Motor neuron (in vitro differentiated cells): ENCODE measurements at regions not wholly inside any gene's neighbourhood (a gene's known extent, or its start where the extent isn't known, plus 50 kb on each side); places are given as distances from the start of the nearest gene placed in this dataset.
"Not testable (repeated sequence)": the region's sequence is repeated elsewhere in the genome, so short reads cannot be mapped to it uniquely, and the experiment has no call there.

Experiments
- ATAC-seq, 8 experiments: fragments of 200-7000 bp; cut with Tn5 transposase; replicated peaks in 6 of 8; 2 replicates each; pipeline ENCODE4 v1.8.0; 2021; ENCODE audit warnings: mild to moderate bottlenecking in 8 of 8, moderate library complexity in 8 of 8
- H3K27ac ChIP-seq, 2 donors: fragments of 250-450 bp; sonication (Bioruptor Pico); 2 replicates each; pipeline ENCODE4 v1.9.0; 2021; ENCODE audit warnings: antibody characterized with exemption in 2 of 2, mild to moderate bottlenecking in 2 of 2, moderate library complexity in 1 of 2
- H3K4me1 ChIP-seq, 2 donors: fragments of 250-450 bp; sonication (Bioruptor Pico); replicated peaks in 1 of 2; 2 replicates each; pipeline ENCODE4 v1.6.1; 2021; ENCODE audit warnings: antibody characterized with exemption in 2 of 2, mild to moderate bottlenecking in 2 of 2, moderate library complexity in 1 of 2
- H3K4me3 ChIP-seq, 5 donors: fragments of 250-450 bp; sonication (Bioruptor Pico); 2 replicates each; pipeline ENCODE4 v1.9.0; 2021; ENCODE audit warnings: antibody characterized with exemption in 5 of 5, mild to moderate bottlenecking in 5 of 5, moderate library complexity in 4 of 5
- WGBS, 10 experiments: fragments of 450-650 bp; shearing (Covaris generic); methylation state at CpG; one replicate each; pipeline ENCODE4 v1.0.0; 2022; 5-methylcytosine and 5-hydroxymethylcytosine counted together
- in situ Hi-C, 9 experiments: fragments of 400-800 bp; cut with MboI; loops; one replicate each; pipeline ENCODE4 v1.15.0; 2021; ENCODE audit warnings: low sequenced_read_pairs in 9 of 9, low pct_unique_long_range_greater_than_20kb in 2 of 9; ENCODE audit not compliant: unreplicated experiment in 9 of 9

DNA sequence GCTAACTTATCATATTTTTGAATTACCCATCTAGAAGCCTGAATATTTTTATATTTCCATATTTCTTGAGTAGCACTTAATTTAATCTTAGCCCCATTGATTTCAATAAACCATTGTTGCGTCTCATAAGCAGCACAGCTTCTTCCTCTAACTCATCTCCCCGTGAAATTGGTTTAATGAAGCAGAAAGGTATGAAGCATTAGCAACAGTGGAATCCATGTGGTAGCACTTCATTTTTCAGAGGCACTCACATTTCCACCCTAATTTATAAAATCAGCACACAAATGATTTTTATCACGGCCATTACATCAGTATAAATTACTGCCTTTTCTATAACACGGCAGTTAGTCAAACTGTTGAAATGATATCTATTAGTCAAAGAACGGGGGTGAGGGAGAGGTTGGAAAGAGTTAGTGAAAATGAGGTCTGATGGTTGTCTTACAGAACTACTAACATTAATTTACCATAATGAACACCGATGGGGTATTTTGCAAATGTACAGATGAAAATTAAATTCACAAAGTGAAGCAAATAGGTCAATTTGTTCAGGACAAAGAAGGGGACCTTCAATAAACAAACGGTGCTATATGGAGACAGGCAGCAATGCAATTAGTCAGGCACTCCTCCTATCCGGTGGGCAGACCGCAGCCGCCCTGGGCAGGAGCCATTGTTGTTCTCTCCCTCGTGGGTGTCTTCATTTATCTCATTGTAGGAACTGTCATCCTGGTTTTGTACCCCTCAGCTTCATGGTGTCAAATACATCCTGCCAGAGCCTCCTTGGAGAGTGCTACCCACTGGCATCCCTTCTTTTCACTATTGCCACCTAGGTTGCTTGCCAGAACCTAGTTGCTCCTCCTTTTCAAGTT, 205.7 kb downstream of the SOX3 start:
- Histone ChIP-seq H3K4me3 (no peak overlapping the region), H3K4me1 (peaks cover 0 to 21% of the 10 kb centered on the region in 2 donors), H3K27ac (no peak overlapping the region)
- peak in 5 of 8 experiments; percentile 74 to 88 (median 81) for ATAC-seq
- WGBS, 10 experiments, result 0 to 61% (median 25%) methylated on average over 1 to 10 of the region's 11 CpGs; no CpG with 5 or more reads in 1 of the 10 experiments
- in situ Hi-C loops, result no loop called here

GRCh38 chrX:140297273-140297672, 207.6 kb downstream of the SOX3 start:
- WGBS, 10 experiments, result 100% methylated on average over 1 of the region's 1 CpG; no CpG with 5 or more reads in 9 of the 10 experiments
- in situ Hi-C loops, result no loop called here
- H3K27ac ChIP-seq, result no peak overlapping the region

GRCh38 chrX:140292961-140293360, 211.9 kb downstream of the SOX3 start:
- in situ Hi-C loops, result no loop called here
- H3K4me1 ChIP-seq, result peaks cover 0 to 4% of the 10 kb centered on the region in 2 donors
- ATAC-seq, result no peak
- H3K4me3 ChIP-seq, result no peak overlapping the region
- H3K27ac ChIP-seq, result no peak overlapping the region
- 9 to 40% (median 18%) methylated on average over 1 of the region's 1 CpG; no CpG with 5 or more reads in 4 of the 10 experiments for WGBS, 10 experiments

More at GRCh38 chrX:140297273-140297672, 207.6 kb downstream of the SOX3 start:
- peak in 1 of 8 experiments; percentile 70 for ATAC-seq
- no peak overlapping the region for H3K4me3 ChIP-seq
- peaks cover 0 to 21% of the 10 kb centered on the region in 2 donors for H3K4me1 ChIP-seq

DNA sequence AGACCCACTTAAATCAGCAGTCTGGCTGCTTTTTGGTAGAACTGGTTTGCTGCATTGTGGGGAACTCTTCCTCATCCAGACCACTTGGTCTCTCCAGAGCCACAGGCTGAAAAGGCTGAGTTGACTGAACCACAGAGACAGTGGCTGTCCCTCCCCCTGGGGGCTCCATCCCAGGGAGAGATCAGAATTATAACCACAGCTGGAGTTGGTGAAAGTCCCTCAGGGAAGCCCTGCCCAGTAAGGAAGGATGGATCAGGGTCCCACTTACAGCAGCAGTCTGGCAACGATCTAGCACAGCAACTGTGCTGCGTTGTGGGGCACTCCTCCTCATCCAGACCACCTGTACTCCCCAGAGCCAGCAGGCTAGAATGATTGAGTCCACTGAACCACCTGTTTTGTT, 212.7 kb downstream of the SOX3 start:
- WGBS, 10 experiments, result 0% methylated on average over 2 of the region's 2 CpGs; no CpG with 5 or more reads in 9 of the 10 experiments
- ATAC-seq, result no peak
- Histone ChIP-seq H3K27ac (no peak overlapping the region), H3K4me3 (no peak overlapping the region), H3K4me1 (peaks cover 0 to 4% of the 10 kb centered on the region in 2 donors)
- in situ Hi-C loops, result no loop called here

DNA sequence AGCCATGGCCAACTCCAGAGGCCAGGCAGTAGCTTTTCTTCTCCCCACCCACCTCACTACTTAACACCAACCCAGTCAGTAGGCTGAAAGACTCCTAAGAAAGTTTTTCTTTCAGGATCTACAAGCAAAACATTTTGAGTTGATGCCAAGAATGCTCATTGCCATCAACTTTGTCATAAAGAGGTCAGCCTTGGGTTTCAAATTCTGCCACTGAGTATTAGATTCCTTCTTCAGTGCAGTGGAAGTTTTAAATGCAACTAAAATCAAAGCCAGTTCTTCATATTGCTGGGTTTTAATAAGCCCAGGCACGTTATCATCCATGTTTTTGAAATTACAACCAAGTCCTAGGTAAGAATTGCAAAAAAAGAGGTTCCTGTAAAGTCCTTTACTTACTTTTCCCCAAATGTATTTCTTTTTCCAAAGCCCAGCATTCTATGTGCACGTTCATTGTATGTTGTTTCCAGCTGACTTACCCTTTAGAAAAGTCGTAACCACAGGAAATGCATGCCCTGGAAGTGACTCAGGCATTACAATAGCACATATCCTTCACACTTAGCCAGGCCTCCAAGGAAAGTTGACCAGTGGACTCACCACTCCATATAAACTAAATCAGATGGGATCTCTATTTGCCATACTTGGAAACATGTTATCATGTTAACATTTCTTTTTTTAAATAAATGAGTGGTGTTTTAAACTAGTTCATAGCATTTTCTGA, 229.9 kb downstream of the SOX3 start:
- in situ Hi-C loops, result no loop called here
- ATAC-seq, result peak in 6 of 8 experiments; percentile 33 to 76 (median 63)
- WGBS, 10 experiments, result 0% methylated on average over 1 to 3 of the region's 3 CpGs; no CpG with 5 or more reads in 7 of the 10 experiments
- Histone ChIP-seq H3K27ac (peak overlapping the region in 1 of 2 donors; percentile 51), H3K4me1 (peaks cover 0 to 2% of the 10 kb centered on the region in 2 donors), H3K4me3 (no peak overlapping the region)

DNA sequence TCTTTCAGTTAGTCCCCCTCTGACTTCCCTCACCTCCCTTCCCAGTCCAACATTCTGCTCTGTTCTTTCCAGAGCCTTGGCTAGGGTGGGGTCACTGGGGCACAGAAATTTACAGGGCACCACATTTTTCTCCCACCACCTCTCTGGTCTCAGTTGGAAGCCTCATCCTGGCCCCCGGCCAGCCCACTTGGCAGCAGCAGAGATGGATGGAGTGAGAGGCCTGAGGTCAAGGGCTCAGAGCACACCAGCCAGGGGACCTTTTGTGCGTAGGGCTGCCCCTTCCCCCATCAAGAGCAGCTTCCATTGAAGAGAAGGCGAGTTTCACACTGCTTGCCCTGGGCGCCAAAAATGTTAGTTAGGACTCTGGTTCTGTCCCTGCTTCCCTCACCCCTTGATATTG, 230.9 kb downstream of the SOX3 start:
- no peak for ATAC-seq

GRCh38 chrX:140250391-140250790, 254.5 kb downstream of the SOX3 start:
- in situ Hi-C loops, result no loop called here
- WGBS, 10 experiments, result 0 to 97% (median 7%) methylated on average over 1 to 9 of the region's 10 CpGs; no CpG with 5 or more reads in 7 of the 10 experiments
- peak overlapping the region; percentile 28 to 87 for H3K27ac ChIP-seq
- peaks cover 15 to 24% of the 10 kb centered on the region in 2 donors for H3K4me1 ChIP-seq
- peak overlapping the region in 2 of 5 donors; percentile 6 to 12 for H3K4me3 ChIP-seq
- ATAC-seq, result peak in 5 of 8 experiments; percentile 73 to 91 (median 84)

More for the DNA sequence above, 230.9 kb downstream of the SOX3 start:
- Histone ChIP-seq H3K4me3 (no peak overlapping the region), H3K27ac (no peak overlapping the region), H3K4me1 (peaks cover 0 to 2% of the 10 kb centered on the region in 2 donors)
- in situ Hi-C loops, result no loop called here
- WGBS, 10 experiments, result 14 to 42% methylated on average over 1 to 2 of the region's 4 CpGs; no CpG with 5 or more reads in 8 of the 10 experiments

DNA sequence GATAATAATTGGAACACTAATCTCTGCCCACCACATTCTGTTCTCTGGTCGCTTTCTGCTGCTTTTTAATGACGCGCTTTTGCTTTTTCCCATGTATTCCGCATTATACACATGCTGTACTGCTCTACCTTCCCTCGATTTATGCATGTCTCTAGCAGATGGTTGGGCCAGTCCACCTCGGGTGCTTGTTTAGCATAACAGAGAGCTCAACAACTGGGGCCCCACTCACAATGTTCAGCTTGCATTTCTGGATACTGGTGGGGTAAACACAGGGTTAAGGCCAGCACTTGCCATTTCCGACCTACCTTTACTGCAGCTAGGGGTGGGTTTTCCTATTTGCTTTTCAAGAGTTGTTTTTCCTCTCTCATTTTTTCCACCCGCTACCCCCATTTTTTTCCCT, 255.8 kb downstream of the SOX3 start:
- ATAC-seq, result peak in 4 of 8 experiments; percentile 29 to 78 (median 70)
- Histone ChIP-seq H3K27ac (peak overlapping the region; percentile 65 to 87), H3K4me1 (peaks cover 15 to 24% of the 10 kb centered on the region in 2 donors), H3K4me3 (peak overlapping the region in 1 of 5 donors; percentile 12)
- WGBS, 10 experiments, result 0 to 60% (median 29%) methylated on average over 1 to 6 of the region's 8 CpGs; no CpG with 5 or more reads in 4 of the 10 experiments
- in situ Hi-C loops, result no loop called here

DNA sequence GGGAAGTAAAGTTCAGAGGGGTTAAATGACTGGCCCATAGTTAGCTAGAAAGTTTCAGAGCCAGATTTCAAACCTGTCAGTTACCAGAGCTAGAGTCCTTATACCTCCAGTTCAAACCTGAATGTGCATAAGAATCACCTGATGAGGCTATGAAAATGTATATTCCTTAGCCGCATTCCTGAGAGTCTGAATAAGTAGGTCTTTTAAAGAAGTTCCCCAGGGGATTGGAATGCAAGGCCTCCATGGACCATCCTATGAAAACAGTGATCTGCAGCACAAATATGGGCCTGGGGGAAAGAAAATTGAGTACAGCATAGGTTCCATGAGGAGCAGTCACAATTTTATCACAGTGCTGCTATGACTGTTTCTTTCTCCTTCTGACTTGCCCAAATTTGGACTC, 263.9 kb upstream of the CXorf66 start:
- Histone ChIP-seq H3K4me3 (no peak overlapping the region), H3K27ac (no peak overlapping the region), H3K4me1 (no peaks in the 10 kb centered on the region)
- ATAC-seq, result no peak
- WGBS, 10 experiments, result 0 to 100% (median 46%) methylated on average over 1 of the region's 1 CpG; no CpG with 5 or more reads in 6 of the 10 experiments
- in situ Hi-C loops, result no loop called here

DNA sequence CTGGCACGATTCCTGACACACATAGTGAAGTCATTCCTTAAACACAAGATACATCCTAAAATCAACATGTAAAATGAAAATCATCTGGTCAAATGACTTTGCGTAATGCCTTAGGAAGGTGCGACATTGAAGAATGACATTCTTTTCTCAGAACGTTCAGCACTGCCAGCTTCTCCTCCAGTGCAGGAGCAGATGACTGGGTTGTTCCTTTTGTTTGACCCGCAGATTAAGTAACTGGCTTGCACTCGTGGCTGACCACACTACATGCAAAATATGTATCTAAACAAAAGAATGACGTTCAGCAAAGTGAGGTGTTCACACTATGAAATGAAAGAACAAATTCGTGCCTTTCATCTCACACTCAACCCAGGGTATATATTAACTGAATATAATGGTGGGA, 260.7 kb upstream of the CXorf66 start:
- H3K27ac ChIP-seq, H3K4me1 ChIP-seq, H3K4me3 ChIP-seq, in situ Hi-C loops: not testable (repeated sequence)
- 10 to 41% (median 20%) methylated on average over 2 to 4 of the region's 8 CpGs; no CpG with 5 or more reads in 7 of the 10 experiments for WGBS, 10 experiments
- ATAC-seq, result peak in 3 of 8 experiments; percentile 29 to 58 (median 49)

DNA sequence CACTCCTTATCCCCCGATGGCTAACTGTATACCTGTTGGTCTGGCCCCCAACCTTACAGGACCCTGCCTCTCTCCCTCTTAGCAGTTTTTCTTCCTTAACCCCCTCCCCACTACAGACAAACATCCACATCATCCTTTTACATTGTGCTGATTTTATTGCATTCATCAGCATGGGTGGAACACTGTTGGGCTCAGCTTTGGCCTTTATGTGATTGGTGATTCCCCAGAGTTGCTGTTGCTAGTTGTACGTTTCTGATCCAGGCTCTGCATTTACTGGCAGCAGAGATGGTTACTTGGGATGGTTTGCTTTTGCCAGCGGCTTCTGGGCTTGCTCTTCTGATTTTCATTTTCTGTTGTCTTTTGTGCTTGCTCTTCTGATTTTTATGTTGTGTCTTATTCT, 250.6 kb upstream of the CXorf66 start:
- H3K4me3 ChIP-seq, in situ Hi-C loops, H3K4me1 ChIP-seq, H3K27ac ChIP-seq: not testable (repeated sequence)
- ATAC-seq, result peak in 2 of 8 experiments; percentile 58 to 88
- no CpG with 5 or more reads among the region's 3 CpGs for WGBS, 10 experiments

DNA sequence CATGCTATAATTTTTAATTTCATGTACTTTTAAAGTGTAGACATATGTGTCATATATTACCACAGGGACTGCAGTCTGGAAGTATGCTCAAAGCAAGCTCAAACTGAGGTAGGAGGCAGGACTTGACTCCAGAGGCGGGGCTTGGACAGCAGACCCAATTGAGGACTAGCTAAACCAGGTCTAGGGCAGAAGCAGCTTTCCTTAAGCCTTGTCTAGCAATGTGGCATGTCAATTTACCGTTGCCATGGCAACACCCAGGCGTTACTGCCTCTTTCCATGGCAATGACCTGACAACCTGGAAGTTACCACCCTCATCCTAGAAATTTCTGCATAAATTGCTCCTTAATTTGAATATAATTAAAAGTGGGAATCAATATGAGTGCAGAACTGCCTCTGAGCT, 249.2 kb upstream of the CXorf66 start:
- in situ Hi-C loops, H3K4me1 ChIP-seq, H3K27ac ChIP-seq, H3K4me3 ChIP-seq: not testable (repeated sequence)
- no CpG with 5 or more reads among the region's 3 CpGs for whole genome bisulfite sequencing, 10 experiments
- peak in 7 of 8 experiments; percentile 28 to 79 (median 45) for ATAC-seq

DNA sequence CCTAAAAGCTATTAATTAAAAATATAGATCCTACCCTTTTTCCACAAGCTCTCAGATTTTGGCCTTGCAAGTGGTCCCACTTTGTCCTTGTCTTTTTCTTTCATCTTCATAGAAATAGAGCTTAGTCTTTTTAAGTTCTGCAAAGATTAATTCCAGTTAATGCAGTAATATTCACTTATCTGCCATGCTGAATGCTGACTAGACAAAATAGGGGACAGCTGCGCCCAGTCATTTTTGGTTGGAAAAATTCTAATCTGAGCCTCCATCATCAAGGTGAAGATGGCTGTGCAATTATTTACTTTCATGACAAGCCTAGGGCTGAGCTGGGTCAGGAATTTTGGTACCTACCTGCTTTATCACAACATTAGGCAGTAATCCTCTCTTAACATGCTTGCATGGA, 241.3 kb upstream of the CXorf66 start:
- no peak overlapping the region for H3K27ac ChIP-seq
- WGBS, 10 experiments, result 83 to 100% methylated on average over 1 of the region's 1 CpG; no CpG with 5 or more reads in 8 of the 10 experiments

More for the DNA sequence above, 241.3 kb upstream of the CXorf66 start:
- in situ Hi-C loops, result no loop called here
- Histone ChIP-seq H3K4me3 (no peak overlapping the region), H3K4me1 (no peaks in the 10 kb centered on the region)
- no peak for ATAC-seq
